HG02798 (cell line): ENCODE measurements at regions not wholly inside any gene's neighbourhood (a gene's known extent, or its start where the extent isn't known, plus 50 kb on each side); places are given as distances from the start of the nearest gene placed in this dataset.
"Not testable (repeated sequence)": the region's sequence is repeated elsewhere in the genome, so short reads cannot be mapped to it uniquely, and the experiment has no call there.

Source experiments
- ATAC-seq: cut with Tn5 transposase; IDR thresholded peaks from one replicate; pipeline ENCODE4 v1.9.1; 2021; ENCODE audit warnings: mild to moderate bottlenecking; ENCODE audit not compliant: unreplicated experiment, poor library complexity

DNA sequence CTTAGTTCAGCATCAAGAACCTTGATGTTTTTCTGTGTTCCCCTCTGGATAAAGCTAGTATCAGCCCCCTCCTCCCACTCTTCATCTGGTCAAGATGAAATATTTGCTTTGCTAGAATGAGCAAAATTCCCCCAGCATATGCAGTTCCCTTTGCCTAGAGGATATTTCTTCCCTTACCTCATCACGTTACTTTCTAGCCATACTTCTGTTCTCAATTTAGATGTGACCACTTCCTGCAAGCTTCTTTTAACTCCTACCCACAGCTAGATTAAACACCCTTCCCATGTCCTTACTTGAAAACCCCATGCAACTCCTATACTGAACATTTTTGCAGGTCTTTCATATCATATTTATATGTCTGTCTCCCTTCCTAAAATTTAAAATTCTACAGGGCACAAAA is 178.9 kb upstream of the TUSC1 start:
- no peak for ATAC-seq

- no peak for ATAC-seq
Observed at GRCh38 chr9:25850803-25851202, 172.6 kb upstream of the TUSC1 start.

- no peak for ATAC-seq
Observed at GRCh38 chr9:25845867-25846266, 167.6 kb upstream of the TUSC1 start.

GRCh38 chr9:25830381-25830780 is 152.1 kb upstream of the TUSC1 start:
- no peak for ATAC-seq

DNA sequence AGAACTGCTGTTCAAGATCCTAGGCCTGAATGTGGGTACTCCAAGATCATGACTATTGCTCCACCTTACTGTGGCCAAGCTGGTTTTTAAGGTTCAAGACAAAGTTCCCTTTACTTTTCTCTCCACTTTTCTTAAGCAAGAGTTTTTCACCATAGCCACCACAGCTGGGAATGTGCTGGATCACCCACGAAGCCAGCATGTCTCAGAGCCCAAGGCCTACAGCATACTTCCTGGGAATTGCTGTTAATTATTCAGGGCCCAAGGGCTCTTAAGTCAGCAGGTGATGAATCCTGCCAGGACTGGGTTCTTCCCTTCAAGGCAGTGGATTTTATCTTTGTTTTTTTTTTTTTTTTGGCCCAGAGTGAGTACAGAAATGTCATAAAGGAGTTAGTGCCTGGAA is 149.4 kb upstream of the TUSC1 start:
- ATAC-seq: no peak

DNA sequence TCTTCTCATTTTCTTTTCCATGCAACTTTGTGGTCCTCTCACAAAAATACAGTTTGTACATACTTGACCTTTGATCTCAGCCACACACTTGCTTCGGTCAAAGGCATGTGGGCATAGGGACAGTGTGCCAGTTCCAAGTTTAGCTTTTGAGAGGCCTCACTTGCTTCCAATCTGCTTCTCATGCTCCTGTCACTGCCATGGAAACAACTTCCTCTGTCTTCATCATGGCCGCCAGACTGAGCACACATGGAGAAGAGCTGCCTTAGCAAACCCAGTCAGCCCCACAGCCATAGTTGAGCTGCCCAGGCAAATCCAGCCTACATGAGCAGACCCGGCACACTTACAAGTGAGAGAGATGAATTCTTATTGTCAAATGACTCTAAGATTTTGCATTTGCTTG is 138.2 kb upstream of the TUSC1 start:
- ATAC-seq: no peak

GRCh38 chr9:25814023-25814422 is 135.8 kb upstream of the TUSC1 start:
- ATAC-seq: no peak

DNA sequence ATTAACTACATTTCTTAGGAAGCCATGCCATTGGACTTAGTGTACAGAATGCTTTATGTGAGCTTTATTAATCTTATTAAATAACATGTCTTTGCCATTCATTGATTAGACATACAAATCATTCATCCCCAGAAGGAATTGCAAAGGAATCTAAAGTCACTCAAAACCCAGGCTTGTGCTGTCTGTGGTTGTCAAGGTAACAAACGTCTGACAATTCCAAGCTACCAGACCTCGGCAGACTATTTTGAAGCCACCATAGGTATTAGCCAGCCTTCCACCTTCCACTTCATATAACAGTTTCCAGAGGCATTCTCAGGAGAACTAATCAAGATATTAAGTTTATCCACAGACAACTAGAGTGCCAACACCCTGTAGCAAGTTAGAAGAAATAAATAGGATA is 135.2 kb upstream of the TUSC1 start:
- ATAC-seq: no peak

DNA sequence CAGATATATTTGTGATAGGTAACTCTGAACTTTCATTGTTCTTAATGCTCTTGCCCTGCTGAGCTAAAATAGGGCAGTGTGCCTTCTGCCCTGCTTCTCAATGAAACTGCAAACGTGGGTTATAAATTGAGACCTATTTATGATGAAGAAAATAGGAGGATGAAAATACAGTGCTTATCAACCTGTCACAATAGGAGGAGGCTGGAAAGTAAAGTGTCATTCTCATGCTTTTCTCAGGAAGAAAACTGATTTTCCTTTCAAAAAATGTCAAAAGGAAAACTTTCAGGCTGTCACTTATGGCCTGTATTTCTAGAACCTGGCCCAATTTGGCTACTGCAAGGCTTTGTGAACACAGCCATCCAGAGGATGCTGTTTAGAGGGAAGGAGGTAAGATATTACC is 130.3 kb upstream of the TUSC1 start:
- ATAC-seq: no peak

- ATAC-seq: no peak
Observed at GRCh38 chr9:25804856-25805255, 126.6 kb upstream of the TUSC1 start.

DNA sequence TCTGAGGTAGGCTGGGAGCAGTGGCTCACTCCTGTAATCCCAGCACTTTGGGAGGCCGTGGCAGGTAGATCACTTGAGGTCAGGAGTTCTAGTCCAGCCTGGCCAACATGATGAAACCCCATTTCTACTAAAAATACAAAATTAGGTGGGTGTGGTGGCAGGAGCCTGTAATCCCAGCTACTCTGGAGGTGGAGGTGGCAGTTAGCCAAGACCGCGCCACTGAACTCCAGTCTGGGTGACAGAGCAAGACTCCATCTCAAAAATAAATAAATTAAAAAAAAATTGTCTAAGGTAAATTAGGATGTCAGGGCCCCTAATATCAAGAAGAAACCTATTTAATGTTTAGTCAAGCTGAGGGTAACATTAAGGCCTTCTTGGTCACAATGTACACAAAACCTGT is 123.7 kb upstream of the TUSC1 start:
- ATAC-seq: not testable (repeated sequence)

DNA sequence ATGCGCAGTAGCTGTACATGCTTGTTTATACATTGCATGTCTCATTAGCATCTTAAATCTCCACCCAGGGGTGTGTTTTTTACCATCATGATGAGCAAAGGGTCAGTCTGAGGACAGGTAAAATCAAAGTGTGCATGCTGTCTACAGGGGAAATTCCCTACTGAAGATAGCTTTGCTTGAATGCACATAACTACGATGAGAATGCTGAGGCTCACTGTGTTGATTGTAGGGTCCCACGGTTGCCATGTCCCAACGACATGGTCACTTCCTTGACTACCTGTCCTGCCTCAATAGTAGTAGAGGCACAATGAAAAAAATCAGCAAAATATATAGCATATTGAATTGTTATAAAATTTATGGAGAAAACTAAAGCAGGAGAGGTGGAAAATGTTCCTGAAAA is 95.6 kb upstream of the TUSC1 start:
- no peak for ATAC-seq

- no peak for ATAC-seq
Observed at GRCh38 chr9:25755951-25756350, 77.7 kb upstream of the TUSC1 start.

- no peak for ATAC-seq
Observed at GRCh38 chr9:25752398-25752797, 74.2 kb upstream of the TUSC1 start.

GRCh38 chr9:25742256-25742655 is 64.0 kb upstream of the TUSC1 start:
- no peak for ATAC-seq

DNA sequence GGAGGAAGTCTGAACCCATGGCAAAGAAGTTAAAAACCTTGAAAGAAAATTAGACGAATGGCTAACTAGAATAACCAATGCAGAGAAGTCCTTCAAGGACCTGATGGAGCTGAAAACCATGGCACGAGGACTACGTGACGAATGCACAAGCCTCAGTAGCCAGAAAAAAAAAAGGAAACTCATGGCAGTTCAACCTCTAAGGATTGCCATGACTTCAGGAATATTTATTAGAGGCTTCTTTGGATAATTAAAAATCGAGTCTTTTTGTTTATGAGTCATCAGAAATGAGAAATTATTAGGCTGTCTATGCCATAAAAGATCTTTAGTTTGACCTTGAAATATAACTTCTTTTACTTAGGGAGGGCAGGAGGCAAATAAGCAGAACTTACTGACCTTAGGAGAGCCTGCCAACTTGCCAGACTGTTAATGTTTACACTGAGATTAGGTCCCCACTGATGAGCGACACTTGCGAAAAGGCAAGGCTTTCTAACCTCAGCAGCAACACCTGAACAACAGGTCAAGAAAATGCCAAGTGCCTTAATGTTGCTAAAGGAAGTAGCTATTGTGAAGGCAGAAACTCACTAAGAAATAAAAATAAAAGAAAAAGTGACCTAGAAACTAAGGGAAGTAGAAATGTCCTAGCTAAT is 55.2 kb upstream of the TUSC1 start:
- ATAC-seq: no peak

DNA sequence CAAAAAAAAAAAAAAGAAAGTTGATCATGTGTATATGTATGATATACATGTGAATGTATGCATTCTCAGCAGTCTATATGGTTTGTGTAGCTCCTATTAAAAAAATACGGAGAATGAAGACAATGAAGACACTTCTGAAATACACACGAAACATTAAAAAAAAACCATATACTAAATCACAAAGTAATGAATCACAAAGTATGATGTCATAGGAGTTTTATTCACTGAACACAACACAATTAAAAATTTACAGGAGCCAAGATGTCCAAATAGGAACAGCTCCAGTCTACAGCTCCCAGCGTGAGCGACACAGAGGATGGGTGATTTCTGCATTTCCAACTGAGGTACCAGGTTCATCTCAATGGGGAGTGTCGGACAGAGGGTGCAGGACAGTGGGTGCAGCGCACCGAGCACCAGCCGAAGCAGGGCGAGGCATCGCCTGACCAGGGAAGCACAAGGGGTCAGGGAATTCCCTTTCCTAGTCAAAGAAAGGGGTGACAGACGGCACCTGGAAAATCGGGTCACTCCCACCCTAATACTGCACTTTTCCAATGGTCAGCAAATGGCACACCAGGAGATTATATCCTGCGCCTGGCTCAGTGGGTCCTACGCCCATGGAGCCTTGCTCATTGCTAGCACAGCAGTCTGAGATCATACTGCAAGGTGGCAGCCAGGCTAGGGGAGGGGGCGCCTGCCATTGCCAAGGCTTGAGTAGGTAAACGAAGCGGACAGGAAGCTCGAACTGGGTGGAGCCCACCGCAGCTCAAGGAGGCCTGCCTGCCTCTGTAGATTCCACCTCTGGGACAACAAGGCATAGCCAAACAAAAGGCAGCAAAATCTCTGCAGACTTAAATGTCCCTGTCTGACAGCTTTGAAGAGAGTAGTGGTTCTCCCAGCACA is 53.9 kb upstream of the TUSC1 start:
- not testable (repeated sequence) for ATAC-seq
